ENCODE measurements at regions not wholly inside any gene's neighbourhood (a gene's known extent, or its start where the extent isn't known, plus 50 kb on each side); places are given as distances from the start of the nearest gene placed in this dataset.
A peak's percentile ranks its signal among the peaks of the same experiment; 100 is the strongest.

DNA sequence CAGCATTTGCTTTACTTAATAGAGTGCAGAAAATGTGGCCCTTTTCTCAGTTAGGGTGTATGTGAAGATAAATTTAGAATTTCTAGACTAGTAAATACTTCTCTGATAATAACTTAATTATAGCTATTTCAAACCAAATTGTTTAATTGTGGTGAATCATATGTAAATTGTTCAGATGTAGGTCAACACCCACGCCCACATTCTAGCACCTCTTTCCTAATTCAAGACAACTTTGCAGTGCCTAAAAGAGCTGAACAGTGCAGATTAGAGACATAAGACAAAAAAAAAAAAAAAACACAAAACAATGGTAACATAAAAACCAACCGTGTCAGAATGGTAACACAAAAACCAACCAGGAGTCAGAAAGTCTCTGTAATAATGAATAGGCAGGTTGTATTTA lies 758.3 kb downstream of the USP25 start:
- no peak for DNase-seq (ENCODE audit: low read depth)
- TF ChIP-seq, protein P1, sequence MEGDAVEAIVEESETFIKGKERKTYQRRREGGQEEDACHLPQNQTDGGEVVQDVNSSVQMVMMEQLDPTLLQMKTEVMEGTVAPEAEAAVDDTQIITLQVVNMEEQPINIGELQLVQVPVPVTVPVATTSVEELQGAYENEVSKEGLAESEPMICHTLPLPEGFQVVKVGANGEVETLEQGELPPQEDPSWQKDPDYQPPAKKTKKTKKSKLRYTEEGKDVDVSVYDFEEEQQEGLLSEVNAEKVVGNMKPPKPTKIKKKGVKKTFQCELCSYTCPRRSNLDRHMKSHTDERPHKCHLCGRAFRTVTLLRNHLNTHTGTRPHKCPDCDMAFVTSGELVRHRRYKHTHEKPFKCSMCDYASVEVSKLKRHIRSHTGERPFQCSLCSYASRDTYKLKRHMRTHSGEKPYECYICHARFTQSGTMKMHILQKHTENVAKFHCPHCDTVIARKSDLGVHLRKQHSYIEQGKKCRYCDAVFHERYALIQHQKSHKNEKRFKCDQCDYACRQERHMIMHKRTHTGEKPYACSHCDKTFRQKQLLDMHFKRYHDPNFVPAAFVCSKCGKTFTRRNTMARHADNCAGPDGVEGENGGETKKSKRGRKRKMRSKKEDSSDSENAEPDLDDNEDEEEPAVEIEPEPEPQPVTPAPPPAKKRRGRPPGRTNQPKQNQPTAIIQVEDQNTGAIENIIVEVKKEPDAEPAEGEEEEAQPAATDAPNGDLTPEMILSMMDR (IDR thresholded peaks at IDR 0.05; ENCODE audit: insufficient read depth, low read depth, low read length, missing control alignments), result no peak
- H3K4me3 ChIP-seq (ENCODE audit: low read depth, low read length), result no peak overlapping the region

DNA sequence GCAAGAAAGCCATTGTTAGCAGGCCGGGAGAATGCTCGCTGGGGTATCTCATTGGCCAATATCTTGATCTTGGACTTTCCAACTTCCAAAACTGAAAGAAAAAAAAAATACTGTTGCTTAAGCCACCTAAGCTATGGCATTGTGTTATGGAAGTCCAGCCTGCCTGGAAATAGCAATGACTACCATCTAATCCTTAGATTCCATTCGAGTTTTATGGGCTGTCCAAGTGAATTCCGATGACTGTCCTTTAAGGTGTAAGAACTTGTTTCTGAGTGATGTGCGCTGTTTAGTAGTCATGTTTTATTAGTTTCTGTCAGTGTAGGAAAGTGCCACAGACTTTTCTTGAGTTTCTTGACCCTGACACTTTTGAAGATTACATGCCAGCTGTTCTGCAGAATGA lies 762.6 kb downstream of the USP25 start:
- no peak for DNase-seq (ENCODE audit: low read depth)
- TF ChIP-seq, protein P1 (IDR thresholded peaks at IDR 0.05; ENCODE audit: insufficient read depth, low read depth, low read length, missing control alignments), result no peak
- H3K4me3 ChIP-seq (ENCODE audit: low read depth, low read length), result no peak overlapping the region

DNA sequence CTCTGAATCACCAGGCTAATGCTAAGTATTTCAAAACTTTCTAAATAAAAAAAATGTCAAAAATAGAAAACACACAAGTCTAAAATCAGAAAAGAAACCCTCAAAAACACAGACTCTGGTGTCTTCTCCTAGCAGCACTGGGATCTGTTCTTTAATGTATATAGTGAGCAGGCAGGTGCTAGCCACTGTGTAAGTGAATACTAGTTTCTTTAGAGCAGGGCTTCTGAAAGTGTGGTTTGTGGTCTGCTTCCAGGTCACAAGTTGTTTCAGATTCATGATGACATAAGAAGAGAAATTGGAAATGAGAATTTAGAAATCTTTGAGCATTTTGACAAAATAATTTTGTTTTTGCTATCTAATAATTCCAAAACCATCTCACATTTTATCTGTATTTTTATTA lies 763.1 kb downstream of the USP25 start:
- no peak overlapping the region for H3K4me3 ChIP-seq (ENCODE audit: low read depth, low read length)
- DNase-seq (ENCODE audit: low read depth), result peak; percentile 8
- TF ChIP-seq, protein P1 (IDR thresholded peaks at IDR 0.05; ENCODE audit: insufficient read depth, low read depth, low read length, missing control alignments), result no peak

DNA sequence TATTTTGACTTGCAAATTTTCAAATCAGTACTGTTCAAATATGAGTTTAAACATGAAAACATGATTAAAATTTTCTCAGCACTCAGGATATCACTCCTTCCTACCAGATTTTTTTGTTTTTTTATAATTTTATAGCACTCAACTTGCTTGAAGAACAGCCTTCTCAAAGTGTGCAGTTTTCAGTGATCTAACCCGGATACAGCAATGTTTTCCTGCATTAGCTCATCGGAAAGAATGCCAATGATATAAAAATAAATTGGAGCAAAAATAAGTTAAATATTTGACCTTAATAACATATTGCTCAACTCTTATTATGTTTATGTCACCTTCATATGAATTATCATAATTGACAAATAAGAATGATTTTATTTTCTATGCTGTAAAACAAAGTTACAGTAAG lies 766.8 kb downstream of the USP25 start:
- no peak for DNase-seq (ENCODE audit: low read depth)
- no peak overlapping the region for H3K4me3 ChIP-seq (ENCODE audit: low read depth, low read length)
- TF ChIP-seq, protein P1 (IDR thresholded peaks at IDR 0.05; ENCODE audit: insufficient read depth, low read depth, low read length, missing control alignments), result no peak

- DNase-seq (ENCODE audit: low read depth), result no peak
- no peak overlapping the region for H3K4me3 ChIP-seq (ENCODE audit: low read depth, low read length)
- TF ChIP-seq, protein P1 (IDR thresholded peaks at IDR 0.05; ENCODE audit: insufficient read depth, low read depth, low read length, missing control alignments), result no peak
Measured at GRCh38 chr21:16500271-16500670, 770.5 kb downstream of the USP25 start.

DNA sequence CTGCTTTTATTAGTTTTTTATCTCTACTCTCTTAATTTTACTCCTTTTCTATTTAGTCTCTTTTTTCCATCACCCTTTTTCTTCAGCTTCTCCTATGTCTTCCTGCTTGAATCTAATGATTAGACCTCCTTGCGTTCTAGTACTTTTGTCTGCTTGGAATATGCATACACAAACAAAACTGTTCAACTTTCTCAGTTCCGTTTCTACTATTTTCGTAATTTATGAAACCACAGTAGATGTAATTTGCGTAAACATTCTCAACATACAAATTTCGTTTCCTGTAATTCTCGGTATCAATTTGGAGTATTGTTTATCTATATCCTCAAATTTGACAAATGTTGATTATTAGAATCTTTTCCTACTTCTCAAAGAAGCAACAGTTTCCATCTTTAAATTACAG lies 772.5 kb downstream of the USP25 start:
- no peak overlapping the region for H3K4me3 ChIP-seq (ENCODE audit: low read depth, low read length)
- TF ChIP-seq, protein P1 (IDR thresholded peaks at IDR 0.05; ENCODE audit: insufficient read depth, low read depth, low read length, missing control alignments), result no peak
- DNase-seq (ENCODE audit: low read depth), result no peak

- TF ChIP-seq, protein P1 (IDR thresholded peaks at IDR 0.05; ENCODE audit: insufficient read depth, low read depth, low read length, missing control alignments), result no peak
- H3K4me3 ChIP-seq (ENCODE audit: low read depth, low read length), result no peak overlapping the region
- no peak for DNase-seq (ENCODE audit: low read depth)
Measured at GRCh38 chr21:16502897-16503296, 773.1 kb downstream of the USP25 start.
